Inflammatory macrophage treated with lipopolysaccharide for 4 hours (primary cell): ENCODE measurements at regions not wholly inside any gene's neighbourhood (a gene's known extent, or its start where the extent isn't known, plus 50 kb on each side); places are given as distances from the start of the nearest gene placed in this dataset.

Source experiments
- DNase-seq: peaks from one replicate; pipeline ENCODE4 v3.0.0-alpha.2; 2020

DNA sequence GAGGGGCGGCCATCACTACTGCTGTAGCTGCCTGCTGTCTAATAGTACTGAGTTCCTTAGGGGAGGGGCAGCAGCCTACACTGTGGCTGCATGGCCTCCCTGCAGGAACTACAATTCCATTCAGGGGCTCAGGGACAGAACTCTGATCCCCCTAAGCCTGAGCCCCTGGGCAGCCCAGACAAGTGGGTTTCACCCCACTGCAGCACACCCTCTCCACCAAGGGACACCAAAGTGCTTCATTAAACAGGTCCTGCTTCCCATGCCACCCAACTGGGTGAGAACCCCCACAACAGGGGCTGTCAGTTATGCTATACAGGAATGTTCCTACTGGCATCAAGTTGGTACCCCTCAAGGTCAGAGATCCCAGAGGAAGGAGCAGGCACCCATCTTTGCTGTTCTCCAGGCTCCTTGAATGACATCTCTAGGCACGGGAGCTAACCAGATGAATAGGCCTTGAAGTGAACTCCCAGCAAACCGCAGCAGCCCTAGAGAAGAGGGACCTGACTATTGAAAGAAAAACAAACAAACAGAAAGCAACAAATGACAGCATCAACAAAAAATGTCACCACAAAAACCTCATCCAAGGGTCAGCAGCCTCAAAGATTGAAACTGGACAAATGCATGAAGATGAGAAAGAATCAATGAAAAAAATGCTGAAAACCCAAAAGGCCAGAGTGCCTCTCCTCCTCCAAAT is 437.4 kb downstream of the NUF2 start:
- DNase-seq = no peak

DNA sequence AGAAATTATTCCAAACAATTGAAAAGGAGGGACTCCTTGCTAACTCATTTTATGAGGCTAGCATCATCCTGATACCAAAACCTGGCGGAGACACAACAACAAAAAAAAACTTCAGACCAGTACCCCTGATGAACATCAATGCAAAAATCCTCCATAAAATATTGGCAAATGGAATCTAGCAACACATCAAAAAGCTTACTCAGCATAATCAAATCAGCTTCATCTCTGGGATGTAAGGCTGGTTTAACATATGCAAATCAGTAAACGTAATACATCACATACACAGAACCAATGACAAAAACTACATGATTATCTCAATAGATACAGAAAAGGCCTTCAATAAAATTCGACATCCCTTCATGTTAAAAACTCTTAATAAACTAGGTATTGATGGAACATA is 440.1 kb downstream of the NUF2 start:
- no peak for DNase-seq

DNA sequence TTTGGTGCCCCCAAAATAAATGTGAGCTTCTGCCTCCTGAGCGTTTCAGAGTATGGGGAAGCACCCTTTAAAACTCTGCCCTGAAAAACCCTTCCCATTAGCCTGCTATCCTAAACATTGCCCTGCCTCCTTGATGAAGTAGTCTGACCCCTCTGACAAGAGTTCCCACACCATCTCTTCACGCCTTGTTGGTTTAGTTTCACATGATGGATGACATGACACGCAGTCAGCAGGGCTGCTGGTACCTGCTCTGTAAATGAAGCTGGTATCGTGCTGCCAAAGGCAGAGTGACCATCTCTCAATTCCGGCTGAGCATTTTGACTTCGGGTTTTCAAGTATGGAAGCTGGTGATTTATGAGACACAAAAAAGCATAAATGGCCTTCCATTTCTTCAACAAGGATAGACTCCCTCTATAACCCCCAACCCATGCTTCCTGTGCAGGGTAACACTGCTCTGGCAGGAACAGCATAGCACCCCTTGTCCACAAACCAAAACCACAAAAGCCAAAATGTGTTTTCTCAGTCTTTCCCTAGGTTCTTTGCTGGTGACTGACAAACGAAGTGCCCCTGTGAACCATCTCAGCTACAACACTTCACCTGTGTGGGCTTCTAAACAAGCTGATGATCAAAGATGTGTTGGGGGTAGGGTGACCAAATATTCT is 444.6 kb downstream of the NUF2 start:
- no peak for DNase-seq

DNA sequence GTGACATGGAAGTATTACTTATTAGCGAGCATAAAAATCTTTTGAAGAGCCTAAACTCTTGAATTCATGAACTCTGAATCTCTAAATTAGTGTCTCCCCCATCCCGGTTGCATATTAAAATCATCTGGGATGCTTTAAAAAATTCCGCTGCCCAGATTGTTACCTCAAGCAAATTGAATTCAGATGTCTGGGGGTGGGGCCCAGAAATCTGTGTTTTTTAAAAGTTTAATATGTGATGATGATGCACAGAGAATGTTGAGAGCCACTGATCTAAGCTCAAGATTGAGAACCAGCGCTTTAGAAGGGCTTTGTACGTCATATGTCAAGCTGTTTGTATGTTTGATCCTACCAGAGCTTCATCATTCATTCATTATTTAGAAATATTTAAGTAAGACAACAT is 446.8 kb downstream of the NUF2 start:
- DNase-seq = no peak

DNA sequence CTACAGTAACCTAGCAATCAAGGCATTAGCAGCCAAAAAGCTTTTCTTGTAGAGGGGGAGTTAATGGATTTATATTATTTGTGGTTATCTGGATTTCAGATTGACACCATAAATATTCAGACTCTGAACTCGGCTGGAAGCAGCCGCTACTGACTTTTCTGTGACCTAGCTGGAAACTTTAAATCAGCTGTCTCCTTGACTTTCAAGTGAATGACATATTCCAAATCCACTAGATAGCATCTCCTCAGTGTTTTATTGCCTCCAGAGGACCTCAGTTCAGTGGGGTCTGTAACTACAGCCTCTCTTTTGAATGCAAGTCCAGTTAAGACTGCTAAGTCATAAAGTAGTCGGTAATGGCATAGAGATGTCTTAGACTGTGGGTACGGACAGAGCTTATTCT is 448.5 kb downstream of the NUF2 start:
- DNase-seq = no peak

DNA sequence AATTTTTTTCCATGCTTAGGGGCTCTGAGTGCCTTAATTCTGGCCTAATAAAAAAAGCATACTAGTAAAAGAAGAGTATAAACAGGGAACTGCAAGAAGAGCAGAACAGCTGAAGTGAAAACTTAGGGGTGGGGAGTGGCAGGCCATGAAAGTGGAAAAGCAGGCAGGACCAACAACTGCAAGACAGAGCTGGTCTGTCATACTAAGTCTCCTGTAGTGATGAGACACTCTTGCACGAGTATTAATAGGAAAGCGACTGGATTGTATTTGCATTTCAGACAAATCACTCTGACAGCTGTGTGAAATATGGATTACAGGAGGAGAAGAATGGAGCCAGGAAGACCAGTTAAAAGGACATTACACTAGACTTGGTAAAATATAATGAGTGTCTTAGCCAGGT is 449.9 kb downstream of the NUF2 start:
- no peak for DNase-seq

DNA sequence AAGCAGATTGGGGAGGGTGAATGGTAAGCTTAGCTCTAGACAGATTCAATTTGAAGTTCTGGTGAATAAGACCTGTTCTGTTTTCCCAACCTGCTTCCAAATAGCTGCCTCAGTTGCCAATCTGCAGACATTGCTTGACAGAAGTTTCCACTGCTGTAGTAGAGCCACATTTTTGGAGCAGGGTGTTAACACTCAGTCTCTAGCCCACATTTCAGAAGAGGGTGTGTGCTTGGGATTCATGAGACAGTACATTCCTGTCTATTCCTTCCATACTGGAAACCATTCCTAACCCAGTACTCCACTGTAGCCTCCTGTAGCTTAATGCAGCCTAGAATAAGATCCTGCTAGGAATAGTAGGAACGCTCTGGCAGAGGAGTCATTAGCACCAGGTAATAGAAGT is 450.5 kb downstream of the NUF2 start:
- DNase-seq = no peak

DNA sequence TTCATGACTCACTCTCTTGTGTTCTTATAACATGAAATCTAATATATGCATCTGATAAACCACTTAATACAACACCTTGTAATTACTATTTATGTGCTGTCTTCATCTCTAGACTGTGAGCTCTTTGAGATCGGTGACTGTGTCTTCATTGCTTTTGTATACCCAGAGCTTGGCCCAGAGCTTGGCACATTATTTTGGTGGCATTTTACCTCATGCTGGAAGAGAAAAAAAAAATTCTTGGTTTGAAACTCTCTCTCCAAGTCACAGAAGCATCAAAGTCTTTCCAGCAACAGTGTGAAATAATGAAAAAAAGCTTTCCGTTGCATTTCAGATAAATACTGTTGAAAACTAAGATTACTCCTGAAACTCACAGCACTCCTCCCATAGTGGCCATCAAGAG is 451.6 kb downstream of the NUF2 start:
- DNase-seq = no peak

DNA sequence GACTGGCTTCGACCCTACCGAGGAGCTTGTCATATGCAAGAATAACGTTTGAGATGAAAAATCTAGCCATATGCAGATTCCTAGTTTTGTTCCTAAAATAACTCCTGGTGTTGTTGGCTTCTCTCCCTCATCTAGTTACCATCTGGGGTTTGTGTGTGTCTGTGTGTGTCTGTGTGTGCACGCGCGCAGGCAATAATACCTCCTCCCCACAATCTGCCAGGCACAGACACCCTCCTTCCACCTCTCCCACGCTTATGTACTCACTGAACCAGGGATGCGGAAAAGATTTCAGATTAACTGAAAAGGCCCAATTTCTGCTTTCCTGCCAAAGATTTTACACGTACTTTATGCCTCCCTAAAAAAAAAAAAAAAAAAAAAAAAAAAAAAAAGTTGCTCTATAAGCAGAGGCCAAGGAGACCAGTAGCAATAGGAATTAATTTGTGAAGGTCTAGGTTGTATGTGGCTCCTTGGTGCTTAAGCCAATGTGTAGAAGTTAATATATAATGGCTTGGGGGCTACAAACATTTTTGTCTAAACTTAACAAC is 452.7 kb downstream of the NUF2 start:
- no peak for DNase-seq

DNA sequence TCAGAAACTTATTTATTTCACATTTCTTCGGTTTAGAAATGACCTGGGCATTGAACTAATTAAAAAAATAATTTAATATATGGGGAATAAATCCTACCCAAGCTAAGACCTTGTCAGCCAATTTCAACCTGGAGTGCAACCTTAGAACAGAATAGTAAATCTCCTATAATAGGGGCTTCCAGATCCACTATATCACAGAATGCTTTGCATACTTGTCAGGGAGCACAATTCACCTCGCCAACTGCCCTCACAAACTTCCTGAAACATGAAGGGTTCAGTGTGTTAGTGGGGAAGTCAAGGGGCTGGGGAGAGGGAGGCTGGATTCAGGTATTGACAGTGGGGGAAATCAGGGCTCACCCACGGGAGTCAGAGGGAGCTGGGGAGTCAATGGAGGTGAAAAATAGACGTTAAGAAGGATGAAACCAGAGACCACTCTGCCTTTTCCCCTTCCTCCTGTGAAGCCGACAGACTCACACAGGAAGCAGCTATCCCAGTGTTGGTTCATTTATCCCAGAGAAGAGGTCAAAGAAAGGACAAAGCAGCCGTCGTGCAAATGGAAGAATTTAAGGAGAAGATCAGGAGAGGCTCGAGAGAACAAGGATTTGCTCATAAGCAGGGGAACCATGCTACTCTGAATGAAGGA is 453.3 kb downstream of the NUF2 start:
- no peak for DNase-seq

DNA sequence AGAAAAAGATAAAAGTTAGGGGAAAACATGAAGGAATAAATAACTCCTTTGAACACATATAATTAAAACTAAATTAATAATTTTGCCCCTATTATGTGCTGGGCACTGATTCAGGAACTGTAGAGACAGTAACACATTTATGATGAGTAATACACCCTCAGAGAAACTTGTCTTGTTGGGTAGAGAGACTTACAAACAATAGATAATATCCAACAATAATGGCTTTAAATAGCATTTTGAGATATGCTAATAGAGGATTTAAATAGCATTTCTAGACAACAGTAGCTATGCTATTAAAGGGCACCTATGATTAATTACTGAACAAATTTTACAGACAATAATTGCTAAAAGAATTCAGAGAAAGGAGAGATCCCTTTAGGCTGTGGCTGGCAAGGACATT is 455.5 kb downstream of the NUF2 start:
- DNase-seq = no peak

DNA sequence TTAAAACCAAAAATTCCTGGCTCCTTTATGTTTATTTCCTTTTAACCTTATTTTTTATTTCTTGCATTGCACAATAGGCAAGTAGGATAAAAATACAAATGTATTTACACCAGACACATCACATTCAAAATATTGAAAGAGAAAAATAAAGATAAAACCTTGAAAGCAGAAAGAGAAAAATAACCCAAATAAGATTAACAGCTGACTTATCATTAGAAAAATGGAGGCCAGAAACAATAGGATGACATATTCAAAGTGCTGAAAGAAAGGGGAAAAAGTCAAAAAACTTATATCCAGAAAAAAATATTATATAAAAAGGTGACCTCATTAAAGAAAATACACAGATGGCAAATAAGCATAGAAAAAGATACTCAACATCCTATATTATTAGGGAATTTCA is 459.4 kb downstream of the NUF2 start:
- DNase-seq = no peak

DNA sequence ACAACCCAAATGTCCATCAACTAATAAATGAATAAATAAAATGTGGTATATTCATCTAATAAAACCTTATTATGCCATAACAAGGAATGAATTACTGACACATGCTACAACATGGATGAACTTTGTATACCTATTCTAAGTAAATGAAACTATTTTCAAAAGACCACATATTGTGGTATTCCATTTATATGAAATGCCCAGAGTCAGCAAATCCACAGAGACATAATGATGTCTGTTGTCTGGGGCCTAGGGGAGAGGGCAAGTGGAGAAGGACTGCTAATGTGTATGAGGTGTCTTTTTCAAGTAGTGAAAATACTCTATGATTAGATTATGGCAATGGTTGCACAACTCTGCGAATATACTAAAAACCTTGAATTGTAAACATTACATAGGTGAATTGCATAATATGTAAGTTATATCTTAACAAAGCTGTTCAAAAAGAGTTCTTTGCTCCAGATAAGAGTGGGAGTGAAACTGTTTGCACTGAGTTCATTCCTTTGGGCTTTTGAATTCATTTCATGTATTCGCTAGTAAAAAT is 464.2 kb downstream of the NUF2 start:
- DNase-seq = no peak

DNA sequence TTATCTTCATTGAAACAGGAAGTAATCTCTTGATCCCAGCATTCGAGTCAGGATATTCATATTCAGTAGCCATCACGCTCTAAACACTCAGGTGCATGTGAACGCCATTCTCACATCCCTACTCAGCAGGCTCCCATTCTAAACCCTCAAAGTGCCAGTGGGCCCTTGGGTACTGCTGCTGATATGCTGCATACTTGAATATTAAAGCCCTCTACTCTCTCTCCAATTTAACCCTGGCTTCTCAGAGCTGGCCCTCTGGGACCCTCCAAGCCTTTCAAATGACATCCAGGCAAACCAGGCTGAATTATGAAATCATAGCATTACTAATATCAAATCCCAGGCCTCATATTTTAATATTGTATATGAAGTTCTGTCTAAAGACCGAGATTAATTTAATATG is 468.2 kb downstream of the NUF2 start:
- no peak for DNase-seq

DNA sequence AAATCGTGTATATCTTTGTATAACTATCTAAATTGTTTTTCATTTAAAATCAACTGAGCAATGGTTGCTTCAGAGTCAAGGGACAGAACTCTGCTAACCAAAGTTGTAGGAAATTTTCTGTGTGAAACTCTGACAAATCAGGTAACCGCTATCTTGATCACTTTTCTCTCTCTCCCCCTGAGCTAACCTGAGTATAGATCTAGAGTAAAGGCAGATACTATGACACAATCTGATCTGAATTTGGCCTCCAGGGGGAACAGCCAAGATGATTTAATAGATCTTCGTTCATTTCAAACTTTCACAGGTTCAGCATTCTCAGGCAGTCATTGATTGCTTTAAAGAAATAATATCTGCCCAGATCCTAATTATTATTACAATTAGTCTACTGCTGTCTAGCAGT is 472.8 kb downstream of the NUF2 start:
- DNase-seq = no peak

DNA sequence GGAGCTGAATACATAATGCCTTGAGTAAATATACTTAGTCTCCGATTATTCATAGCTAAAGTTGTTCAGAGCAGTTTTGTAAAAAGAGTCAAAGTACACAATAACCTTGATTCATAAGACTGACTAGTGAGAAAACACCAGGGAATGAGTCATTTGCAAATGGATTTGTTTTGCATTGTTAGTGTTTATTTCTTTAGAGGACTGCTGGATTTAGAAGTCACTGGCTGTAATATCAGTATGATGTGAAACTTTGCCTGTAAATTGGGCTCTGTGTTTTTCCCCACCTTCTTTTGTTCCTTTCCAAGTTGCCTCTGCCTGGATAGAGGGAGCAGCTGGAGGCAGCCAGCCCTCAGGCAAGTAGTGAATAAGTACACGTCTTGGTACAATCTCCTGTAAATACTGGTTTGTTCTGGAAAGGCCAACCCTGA is 474.7 kb downstream of the NUF2 start:
- no peak for DNase-seq

DNA sequence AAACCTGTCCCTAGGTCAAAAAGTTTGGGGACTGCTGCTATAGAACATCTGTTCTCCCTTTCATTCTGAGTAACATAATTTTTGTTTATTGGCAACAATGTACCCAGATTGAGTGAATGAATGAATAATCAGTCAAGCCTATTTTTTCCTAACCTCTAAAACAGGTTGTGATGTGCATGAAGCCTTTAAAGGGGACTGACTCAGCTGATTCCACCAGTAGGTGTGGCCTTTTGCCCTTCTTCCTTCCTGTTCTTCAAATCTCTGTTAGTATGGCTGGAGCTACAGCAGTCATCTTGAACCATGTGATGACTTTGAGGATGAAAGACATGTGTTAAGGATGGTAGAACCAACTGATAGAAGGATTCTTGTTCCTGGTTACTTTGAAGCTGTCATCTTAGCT is 476.1 kb downstream of the NUF2 start:
- DNase-seq = no peak

DNA sequence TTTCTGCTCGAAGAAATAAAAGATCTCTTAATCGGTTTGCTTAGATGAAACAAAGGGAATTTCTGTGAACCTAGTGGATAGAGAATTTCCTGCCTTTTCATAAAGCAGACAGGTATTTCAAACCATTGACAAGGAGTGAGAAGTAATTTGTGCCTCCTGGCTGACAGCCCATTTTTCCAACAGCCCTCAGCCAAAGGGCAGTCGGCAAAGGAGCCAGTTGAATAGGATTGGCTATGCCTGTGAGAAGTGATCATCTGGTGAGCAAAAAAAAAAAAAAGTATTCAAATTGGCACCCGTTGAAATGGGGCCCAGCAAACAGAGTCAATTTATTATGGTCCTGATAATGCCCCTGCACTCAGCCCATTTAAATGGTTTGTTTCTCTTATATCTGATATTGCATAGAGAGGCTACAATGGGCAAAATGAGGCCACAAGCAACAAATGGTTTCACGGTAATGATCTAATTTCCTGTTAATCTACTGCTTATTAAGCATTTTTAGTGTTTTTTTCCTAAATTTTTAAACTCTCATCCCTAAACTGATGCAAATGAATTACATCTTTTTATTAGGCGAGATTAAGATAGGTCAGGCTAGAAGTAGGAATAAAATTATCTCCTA is 477.5 kb downstream of the NUF2 start:
- no peak for DNase-seq

DNA sequence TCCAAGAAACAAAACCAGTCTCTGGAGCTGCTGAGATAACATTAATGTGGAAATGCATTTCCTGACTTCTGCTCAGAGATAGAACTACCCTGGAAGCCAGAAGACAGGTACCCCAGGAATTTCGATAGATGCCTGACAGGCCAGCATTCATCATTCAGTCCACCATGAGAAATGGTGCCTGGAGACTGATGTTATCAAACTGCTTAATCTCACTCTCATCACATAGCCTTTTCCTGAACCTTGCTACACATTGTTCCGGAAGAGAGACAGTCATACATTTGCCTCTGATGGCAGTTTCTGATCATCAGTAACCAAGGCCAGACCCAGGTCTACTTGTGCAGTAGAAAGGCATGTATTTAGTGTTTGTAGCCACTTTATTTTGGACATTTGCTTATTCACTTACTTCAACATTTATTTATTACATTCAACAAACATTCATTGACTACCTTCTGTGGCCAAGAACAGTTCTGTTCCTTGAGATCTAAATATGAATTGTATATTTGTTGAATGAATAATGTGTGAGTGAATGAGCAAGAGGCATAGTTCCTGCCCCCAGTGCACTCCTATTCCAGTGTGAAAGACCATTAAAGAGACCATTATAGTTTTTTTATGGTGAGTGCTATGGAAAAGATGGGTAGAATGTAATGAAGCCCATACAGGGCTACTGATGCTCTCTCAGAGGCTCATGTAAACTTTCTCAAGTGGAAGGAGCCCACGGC is 485.7 kb downstream of the NUF2 start:
- DNase-seq = no peak

DNA sequence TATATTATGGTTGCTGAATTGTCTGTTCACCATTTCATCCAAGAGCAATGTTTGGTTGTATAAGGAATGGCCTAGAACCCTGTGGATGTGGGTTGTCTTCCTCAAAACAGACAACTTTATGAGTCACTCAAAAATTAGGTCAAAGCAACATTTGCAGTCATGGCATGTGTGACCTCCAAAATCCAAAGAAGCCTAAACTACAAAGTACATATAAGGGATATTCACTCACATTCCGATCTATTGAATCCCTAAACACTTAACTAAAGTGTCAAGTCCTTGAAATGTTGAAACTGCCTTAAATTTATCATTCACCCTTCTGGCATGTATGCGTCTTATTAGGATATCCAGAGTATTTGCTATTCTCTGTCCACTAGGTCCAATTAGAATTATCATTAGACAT is 491.5 kb downstream of the NUF2 start:
- no peak for DNase-seq

DNA sequence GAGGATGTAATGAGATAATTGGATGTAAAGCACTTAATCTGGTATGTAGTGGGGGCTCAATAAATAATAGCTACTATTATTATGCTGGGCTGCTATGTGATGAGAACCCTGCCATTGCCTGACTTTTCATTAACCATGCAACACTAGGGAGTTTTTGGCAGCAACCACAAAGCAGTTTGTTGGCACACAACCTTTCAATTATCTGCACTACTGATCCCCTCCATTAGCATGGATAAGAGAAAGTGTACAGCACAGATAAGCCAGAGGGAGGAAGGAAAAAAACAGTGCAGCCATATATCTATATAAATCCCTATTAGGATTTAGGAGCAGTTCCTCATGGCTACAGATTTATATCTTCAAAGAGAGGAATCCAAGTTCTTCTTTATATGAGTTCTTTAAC is 498.5 kb downstream of the NUF2 start:
- no peak for DNase-seq

DNA sequence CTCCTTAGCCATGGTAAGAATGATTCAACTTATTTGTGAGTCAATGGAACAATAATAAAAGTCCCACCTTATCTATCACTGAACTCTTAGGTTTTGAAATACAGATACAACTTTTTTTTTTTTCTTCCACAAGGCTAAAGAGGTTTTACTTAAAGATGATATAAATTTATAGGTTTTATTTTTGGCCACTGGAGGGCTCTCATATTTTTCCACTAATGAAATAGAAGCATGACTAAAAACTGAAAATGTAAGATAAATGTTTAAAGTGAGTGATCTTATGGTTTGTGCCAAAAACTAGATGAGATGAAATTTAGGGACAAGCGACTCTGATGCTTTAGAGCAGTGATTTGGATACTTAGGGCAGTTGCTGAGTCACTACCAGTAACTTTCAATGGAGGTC is 499.0 kb downstream of the NUF2 start:
- no peak for DNase-seq

DNA sequence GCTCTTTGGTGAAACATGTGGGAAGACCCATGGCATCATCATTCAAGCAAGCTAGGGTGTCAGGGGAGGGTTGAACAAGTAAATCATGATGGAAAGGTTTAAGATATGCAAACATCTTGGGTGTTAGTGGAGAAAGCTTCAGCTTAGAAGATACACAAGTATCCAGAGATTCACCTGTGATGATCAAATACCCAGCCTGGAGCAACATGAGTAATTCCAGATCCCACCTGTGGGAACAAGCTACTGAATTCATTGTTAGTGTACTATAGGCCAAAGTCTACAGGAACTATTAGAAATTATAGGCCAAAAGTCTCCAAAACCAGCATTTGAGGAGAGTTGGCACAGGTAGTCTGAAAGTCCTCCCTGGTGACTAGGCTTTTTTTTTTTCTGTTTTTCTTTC is 499.9 kb downstream of the NUF2 start:
- no peak for DNase-seq
